NT2/D1 (cell line): ENCODE measurements at regions not wholly inside any gene's neighbourhood (a gene's known extent, or its start where the extent isn't known, plus 50 kb on each side); places are given as distances from the start of the nearest gene placed in this dataset.

Source experiments
- YY1 ChIP-seq: IDR thresholded peaks from 2 replicates; pipeline ENCODE4 v1.6.1; 2011; ENCODE audit not compliant: insufficient read length, insufficient read depth
- ZNF274 ChIP-seq: IDR thresholded peaks from 2 replicates; pipeline ENCODE4 v1.6.1; 2011; ENCODE audit warnings: mild to moderate bottlenecking, low read depth, low read length

GRCh38 chrX:134115270-134115669 is 121.7 kb upstream of the CCDC160 start:
- TF ChIP-seq YY1 = no peak
- no peak for TF ChIP-seq ZNF274
